Panc1 (cell line): ENCODE measurements at regions not wholly inside any gene's neighbourhood (a gene's known extent, or its start where the extent isn't known, plus 50 kb on each side); places are given as distances from the start of the nearest gene placed in this dataset.

Experiments used
- ATAC-seq: fragments of 200-7000 bp; cut with Tn5 transposase; 2 replicates; pipeline ENCODE4 v1.9.1; 2020; ENCODE audit warnings: mild to moderate bottlenecking, moderate library complexity
- BruUV-seq: library from RNA; stranded (reverse); fragments of 400-500 nt; replicated peaks from 2 replicates; lab custom pipeline; 2021; lab: Mats Ljungman, UMichigan
- CTCF ChIA-PET: fragments of 300-600 bp; sonication (Branson Sonifier 250); formaldehyde crosslinking; loops from one replicate; lab custom pipeline; 2022; ENCODE audit warnings: antibody characterized with exemption; lab: Charles Lee
- POLR2A ChIA-PET: fragments of 300-600 bp; sonication (Branson Sonifier 250); formaldehyde crosslinking; loops from one replicate; lab custom pipeline; 2022; ENCODE audit warnings: antibody characterized with exemption; lab: Charles Lee
- DNase-seq: peaks from one replicate; pipeline ENCODE4 v3.0.0-alpha.2; 2010; ENCODE audit warnings: low read depth, low spot score
- H3K27ac ChIP-seq: 2 replicates; pipeline ENCODE4 v1.5.1; 2011; ENCODE audit warnings: mild to moderate bottlenecking, low read length, inconsistent platforms
- H3K27me3 ChIP-seq: fragments of 200-500 bp; sonication (Bioruptor generic); 2 replicates; pipeline ENCODE4 v1.6.0; 2014; ENCODE audit warnings: low read length, inconsistent platforms; ENCODE audit not compliant: control insufficient read depth, insufficient read depth
- H3K36me3 ChIP-seq: fragments of 200-500 bp; sonication (Bioruptor generic); 2 replicates; pipeline ENCODE4 v1.5.1; 2014; ENCODE audit warnings: inconsistent platforms, mild to moderate bottlenecking, low read length, moderate library complexity; ENCODE audit not compliant: control insufficient read depth, insufficient read depth
- H3K4me1 ChIP-seq: 2 replicates; pipeline ENCODE4 v1.5.1; 2011; ENCODE audit warnings: inconsistent platforms, mild to moderate bottlenecking, low read length, moderate library complexity; ENCODE audit not compliant: control insufficient read depth, insufficient read depth
- H3K4me3 ChIP-seq, 2 experiments: 2 replicates each; pipeline ENCODE4 v1.5.1; 2011 to 2012; ENCODE audit warnings: low read depth in 2 of 2, low read length in 2 of 2, mild to moderate bottlenecking in 2 of 2, inconsistent platforms in 1 of 2, moderate library complexity in 1 of 2
- H3K9me3 ChIP-seq: fragments of 200-500 bp; sonication (Bioruptor generic); 2 replicates; pipeline ENCODE4 v1.5.1; 2014; ENCODE audit warnings: low read depth, mild to moderate bottlenecking, inconsistent platforms, low read length, moderate library complexity; ENCODE audit not compliant: control insufficient read depth, insufficient read depth
- CTCF ChIP-seq: fragments of 450-650 bp; IDR thresholded peaks from 2 replicates; pipeline ENCODE4 v1.5.1; 2017; ENCODE audit warnings: mild to moderate bottlenecking
- POLR2AphosphoS5 ChIP-seq: IDR thresholded peaks from 2 replicates; pipeline ENCODE4 v1.6.1; 2012; ENCODE audit warnings: mild to moderate bottlenecking, low read depth, low read length, moderate library complexity
- REST ChIP-seq, 2 experiments: IDR thresholded peaks; 2 replicates each; pipeline ENCODE4 v1.6.1; 2011 to 2012; ENCODE audit warnings: low read depth in 2 of 2, control low read depth in 1 of 2, low read length in 1 of 2, mild to moderate bottlenecking in 1 of 2, moderate library complexity in 1 of 2; ENCODE audit not compliant: insufficient read depth in 1 of 2
- SIN3A ChIP-seq: IDR thresholded peaks from 2 replicates; pipeline ENCODE4 v1.6.1; 2012; ENCODE audit warnings: low read depth, mild to moderate bottlenecking, low read length, moderate library complexity, borderline replicate concordance; ENCODE audit not compliant: insufficient read depth
- TCF7L2 ChIP-seq: IDR thresholded peaks from 2 replicates; pipeline ENCODE4 v1.6.1; 2011; ENCODE audit warnings: mild to moderate bottlenecking, low read depth, low read length, inconsistent platforms
- in situ Hi-C: cut with HindIII; loops from 2 replicates; pipeline ENCODE4 v1.10.0; 2016; ENCODE audit warnings: low sequenced_read_pairs, low pct_unique_long_range_greater_than_20kb
- intact Hi-C: fragments of 100-400 bp; cut with micrococcal nuclease; formaldehyde crosslinking; loops from one replicate; pipeline ENCODE4 v1.10.0; 2022; ENCODE audit not compliant: unreplicated experiment

DNA sequence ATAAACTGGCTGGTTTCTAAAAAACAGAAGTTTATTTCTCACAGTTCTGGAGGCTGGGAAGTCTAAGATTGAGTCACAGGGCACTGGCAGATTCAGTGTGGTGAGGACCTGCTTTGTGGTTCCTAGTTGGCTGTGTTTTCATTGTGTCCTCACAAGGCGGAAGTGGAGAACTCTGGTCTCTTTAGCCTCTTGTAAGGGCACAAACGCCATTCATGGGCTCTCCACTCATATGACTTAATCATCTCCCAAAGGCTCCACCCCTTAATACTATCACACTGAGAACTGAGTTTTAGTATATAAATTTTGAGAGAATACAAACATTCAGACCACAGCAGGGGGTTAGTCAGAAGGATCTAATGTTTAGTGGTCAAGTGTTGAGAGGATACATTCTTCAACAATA, 208.2 kb downstream of the SEC61B start:
- BruUV-seq: no TSS peak
- H3K36me3 ChIP-seq: no peaks in the 10 kb centered on the region
- intact Hi-C loops: no loop called here
- in situ Hi-C loops: no loop called here
- no peak overlapping the region for H3K27ac ChIP-seq
- no peak for DNase-seq
- H3K27me3 ChIP-seq: no peaks in the 10 kb centered on the region
- no peaks in the 10 kb centered on the region for H3K4me1 ChIP-seq
- POLR2A ChIA-PET: no interaction called here
- no peak for ATAC-seq
- TF ChIP-seq SIN3A: no peak
- no peak for TF ChIP-seq CTCF
- TF ChIP-seq REST (IDR thresholded peaks at IDR 0.05; ENCODE audit: insufficient read depth in 1 of 2, low read depth in 2 of 2, low read length in 1 of 2): no peak
- no peak for TF ChIP-seq TCF7L2
- no peak for TF ChIP-seq POLR2AphosphoS5
- H3K4me3 ChIP-seq: no peak overlapping the region
- H3K9me3 ChIP-seq: no peaks in the 10 kb centered on the region
- CTCF ChIA-PET: no interaction called here

- H3K4me1 ChIP-seq: no peaks in the 10 kb centered on the region
- TF ChIP-seq TCF7L2 (no peak), CTCF (no peak), REST (IDR thresholded peaks at IDR 0.05; ENCODE audit: insufficient read depth in 1 of 2, low read depth in 2 of 2, low read length in 1 of 2) (no peak), SIN3A (no peak), POLR2AphosphoS5 (no peak)
- H3K36me3 ChIP-seq: no peaks in the 10 kb centered on the region
- DNase-seq: no peak
- no peaks in the 10 kb centered on the region for H3K9me3 ChIP-seq
- POLR2A ChIA-PET: no interaction called here
- in situ Hi-C loops: no loop called here
- no TSS peak for BruUV-seq
- CTCF ChIA-PET: no interaction called here
- no peak overlapping the region for H3K4me3 ChIP-seq
- no peaks in the 10 kb centered on the region for H3K27me3 ChIP-seq
- intact Hi-C loops: no loop called here
- no peak overlapping the region for H3K27ac ChIP-seq
- no peak for ATAC-seq
These were observed 209.0 kb downstream of the SEC61B start for GRCh38 chr9:99431103-99431502.
